Activated effector memory CD4-positive, alpha-beta T cell treated with anti-CD3 and anti-CD28 coated beads, Interleukin-2, amount 50 U/mL, for 16 hours (primary cell): ENCODE measurements at regions not wholly inside any gene's neighbourhood (a gene's known extent, or its start where the extent isn't known, plus 50 kb on each side); places are given as distances from the start of the nearest gene placed in this dataset.

ENCODE experiments used
- DNase-seq: peaks from one replicate; pipeline ENCODE4 v3.0.0-alpha.2; 2020

DNA sequence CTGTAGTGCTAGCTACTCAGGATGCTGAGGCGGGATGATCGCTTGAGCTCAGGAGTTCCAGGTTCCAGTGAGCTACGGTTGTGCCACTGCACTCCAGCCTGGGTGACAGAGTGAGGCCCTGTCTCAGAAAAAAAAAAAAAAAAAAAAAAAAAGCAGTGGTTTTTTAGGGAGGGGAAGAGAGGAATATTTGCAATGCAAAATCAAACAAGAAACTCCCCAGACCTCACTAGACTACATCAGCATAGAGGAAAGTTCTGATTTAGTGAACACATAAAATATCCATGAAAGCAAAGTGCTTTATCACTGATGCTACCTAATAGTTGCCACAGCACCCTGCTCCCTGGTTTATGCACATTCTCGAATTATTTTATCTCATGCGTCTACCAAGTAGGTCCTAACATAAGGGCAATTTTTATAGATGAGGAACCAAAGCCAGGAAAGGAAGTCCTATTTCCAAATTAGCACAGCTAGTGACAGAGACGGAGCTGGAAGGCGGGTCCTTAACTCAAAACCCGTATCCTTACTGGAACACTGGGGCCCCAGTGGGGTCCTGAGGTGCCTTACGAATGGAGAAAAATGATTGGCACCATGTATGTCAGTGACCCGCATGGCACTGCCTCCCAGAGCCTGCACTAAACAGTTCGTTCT, 50.7 kb upstream of the GPR157 start:
- no peak for DNase-seq

DNA sequence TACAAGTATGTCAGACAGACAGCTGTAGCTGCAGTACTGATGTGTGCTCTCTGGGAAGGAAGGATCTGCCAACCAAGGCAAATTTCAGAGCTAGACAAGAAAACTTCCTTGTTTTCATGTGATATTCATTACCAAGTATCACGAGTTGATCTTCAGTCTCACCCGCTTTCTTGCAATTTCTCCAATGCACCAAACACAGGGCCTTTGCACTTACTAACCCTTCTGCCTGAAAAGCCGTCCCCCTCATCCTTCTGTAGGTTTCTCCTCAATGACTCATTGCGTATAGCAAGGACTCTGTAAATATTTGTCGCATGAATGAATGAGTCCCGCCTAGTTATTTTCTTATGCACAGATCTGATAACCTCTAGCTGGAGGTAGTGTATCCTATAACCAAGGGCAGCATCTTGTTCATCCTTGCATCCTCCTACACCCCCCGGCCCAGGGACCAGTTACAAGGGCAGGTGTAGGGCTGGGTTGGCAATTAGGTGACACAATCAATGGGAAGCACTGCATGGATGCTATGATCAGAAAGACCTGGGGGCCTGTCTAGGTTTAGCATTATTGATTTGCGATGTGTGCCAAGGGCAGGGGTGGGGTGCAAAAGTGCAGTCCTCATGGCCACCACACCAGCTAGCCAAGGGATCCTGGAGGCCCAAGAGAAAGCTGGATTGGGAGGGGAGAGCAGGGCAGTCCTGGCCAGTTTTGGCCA, 51.4 kb upstream of the GPR157 start:
- DNase-seq, result no peak

DNA sequence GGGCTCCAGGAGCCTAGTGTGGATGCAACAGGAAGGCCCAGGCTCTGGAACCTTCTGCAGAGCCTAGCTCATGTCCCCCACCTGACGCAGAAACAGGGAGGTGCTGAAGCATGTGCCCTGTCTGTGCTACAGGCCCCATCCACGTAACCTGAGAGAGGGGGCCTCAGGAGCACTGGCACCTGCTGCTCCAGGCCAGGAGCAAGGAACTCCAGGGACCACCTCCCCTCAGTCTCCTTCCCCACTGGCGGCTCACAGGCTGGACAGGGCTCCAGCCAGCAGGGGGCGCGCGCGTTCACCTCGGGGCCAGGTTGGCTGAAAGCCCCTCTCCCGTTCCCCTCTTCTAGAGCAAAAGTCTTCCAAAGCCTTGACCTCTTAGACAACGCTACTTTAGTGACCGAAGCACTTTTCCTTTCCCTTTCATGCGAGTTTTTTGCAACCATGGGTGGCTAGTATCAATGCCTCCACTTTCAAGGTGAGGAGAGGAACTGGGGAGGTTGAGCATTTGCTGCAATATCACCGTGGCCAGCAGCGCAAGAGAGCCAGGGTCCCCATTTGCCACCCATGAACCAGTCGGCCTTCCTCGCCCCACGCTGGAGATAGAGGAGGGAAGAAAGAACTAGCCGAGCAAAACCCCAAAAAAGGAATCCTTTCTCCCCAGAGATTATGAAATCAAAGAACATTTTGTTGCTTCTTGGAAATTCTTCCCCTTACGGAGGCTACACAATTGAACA, 52.4 kb upstream of the GPR157 start:
- peak; percentile 90 for DNase-seq

DNA sequence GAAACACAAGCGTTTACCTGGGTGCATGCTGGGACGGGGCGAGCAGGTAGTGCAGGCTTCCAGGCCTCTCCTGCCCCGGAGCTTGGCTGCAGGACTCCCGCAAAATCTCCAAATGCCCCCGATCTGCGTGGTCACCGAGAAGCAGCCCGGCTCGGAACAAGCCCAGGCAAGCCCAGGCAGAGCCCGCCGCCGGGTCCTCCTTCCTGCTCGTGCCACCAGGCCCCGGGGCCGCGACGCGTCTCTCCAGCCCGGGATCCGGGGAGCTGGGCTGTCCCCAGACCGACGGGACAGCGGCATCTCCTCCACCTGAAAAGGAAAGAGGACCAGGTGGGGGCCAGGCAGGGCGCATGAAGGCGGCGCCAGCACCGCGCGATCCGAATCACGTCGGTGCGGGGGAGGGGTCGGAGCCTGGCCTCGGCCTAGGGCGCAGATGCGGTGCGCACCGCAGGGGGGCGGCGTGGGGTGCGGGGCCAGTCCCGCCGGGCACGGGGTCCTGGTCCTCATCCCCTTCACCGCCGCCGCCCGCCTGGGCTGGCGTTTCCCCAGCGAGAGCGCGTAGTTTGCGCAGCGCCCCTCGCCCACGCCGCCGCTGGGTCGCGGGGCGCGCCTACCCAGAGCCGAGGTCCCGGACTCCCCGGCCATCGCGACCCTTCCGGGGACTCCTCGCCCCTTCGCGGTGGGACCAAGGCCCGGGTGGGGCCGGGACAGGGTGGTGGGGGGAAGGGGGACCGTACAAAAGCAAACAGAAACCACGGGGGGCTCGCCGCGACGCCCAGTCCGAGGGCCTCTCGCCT, 52.4 kb upstream of the H6PD start:
- DNase-seq, result no peak

- no peak for DNase-seq
Measured at GRCh38 chr1:9182784-9183257, 51.8 kb upstream of the H6PD start.

GRCh38 chr1:9183441-9183840, 51.1 kb upstream of the H6PD start:
- no peak for DNase-seq

DNA sequence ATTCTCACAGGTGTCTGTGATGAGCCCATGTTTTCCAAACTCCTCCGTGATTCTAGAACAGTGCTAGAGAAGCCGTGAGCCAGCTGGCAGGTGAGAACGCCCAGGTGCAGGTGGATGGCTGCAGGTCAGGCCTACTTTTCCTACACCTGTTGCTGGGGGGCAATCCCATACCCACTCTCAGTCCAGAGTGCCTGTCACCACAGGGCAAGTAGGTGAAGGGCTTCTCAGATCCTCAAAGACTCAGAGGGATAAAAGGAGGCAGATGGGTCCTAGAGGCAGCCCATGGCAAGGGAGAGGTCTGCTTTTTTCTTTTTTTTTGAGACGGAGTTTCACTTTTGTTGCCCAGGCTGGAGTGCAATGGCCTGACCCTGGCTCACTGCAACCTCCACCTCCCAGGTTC, 50.7 kb upstream of the H6PD start:
- no peak for DNase-seq

GRCh38 chr1:9184749-9185148, 49.8 kb upstream of the H6PD start:
- no peak for DNase-seq
